OCI-LY7 (cell line): ENCODE measurements at regions not wholly inside any gene's neighbourhood (a gene's known extent, or its start where the extent isn't known, plus 50 kb on each side); places are given as distances from the start of the nearest gene placed in this dataset.

ENCODE experiments used
- BruUV-seq: library from RNA; stranded (reverse); fragments of 400-500 nt; replicated peaks from 2 replicates; lab custom pipeline; 2021; lab: Mats Ljungman, UMichigan
- CTCF ChIA-PET: fragments of 300-600 bp; sonication (Branson Sonifier 250); formaldehyde crosslinking; loops from one replicate; lab custom pipeline; 2022; ENCODE audit warnings: antibody characterized with exemption; ENCODE audit not compliant: unreplicated experiment; lab: Charles Lee
- POLR2A ChIA-PET: fragments of 300-600 bp; sonication (Branson Sonifier 250); formaldehyde crosslinking; loops from one replicate; lab custom pipeline; 2022; ENCODE audit warnings: antibody characterized with exemption; lab: Charles Lee
- DNase-seq: peaks from one replicate; pipeline ENCODE4 v3.0.0-alpha.2; 2015; ENCODE audit warnings: low spot score
- H2AFZ ChIP-seq: fragments of 200-600 bp; sonication (generic), shearing (Covaris generic); 2 replicates; pipeline ENCODE4 v1.6.1; 2014; ENCODE audit warnings: mild to moderate bottlenecking, antibody characterized with exemption, low read length, moderate library complexity
- H3K27ac ChIP-seq: fragments of 200-600 bp; sonication (generic); 2 replicates; pipeline ENCODE4 v1.5.1; 2014; ENCODE audit warnings: mixed run types, low read depth, mild to moderate bottlenecking, moderate library complexity, low read length, inconsistent platforms; ENCODE audit not compliant: poor library complexity, severe bottlenecking
- H3K36me3 ChIP-seq: fragments of 200-600 bp; sonication (generic); 2 replicates; pipeline ENCODE4 v1.6.1; 2014; ENCODE audit warnings: mild to moderate bottlenecking, antibody characterized with exemption, low read length, moderate library complexity, mixed read lengths; ENCODE audit not compliant: insufficient read depth
- H3K4me1 ChIP-seq: fragments of 200-600 bp; sonication (generic); 2 replicates; pipeline ENCODE4 v1.5.1; 2014; ENCODE audit warnings: mild to moderate bottlenecking, low read length; ENCODE audit not compliant: insufficient read depth, poor library complexity, severe bottlenecking
- H3K4me2 ChIP-seq: fragments of 200-600 bp; sonication (generic); 2 replicates; pipeline ENCODE4 v1.6.1; 2014; ENCODE audit warnings: mild to moderate bottlenecking, low read length
- H3K4me3 ChIP-seq: fragments of 200-600 bp; sonication (generic); 2 replicates; pipeline ENCODE4 v1.5.1; 2014; ENCODE audit warnings: mild to moderate bottlenecking, low read depth, low read length; ENCODE audit not compliant: poor library complexity, severe bottlenecking
- H3K79me2 ChIP-seq: fragments of 200-600 bp; sonication (generic); 2 replicates; pipeline ENCODE4 v1.6.1; 2016; ENCODE audit warnings: low read depth, mild to moderate bottlenecking, low read length, moderate library complexity, mixed read lengths; ENCODE audit not compliant: insufficient read depth
- H3K9me2 ChIP-seq: fragments of 200-600 bp; sonication (generic); 2 replicates; pipeline ENCODE4 v1.6.1; 2016; ENCODE audit warnings: mild to moderate bottlenecking, low read length, mixed read lengths; ENCODE audit not compliant: insufficient read depth
- H3K9me3 ChIP-seq: fragments of 200-600 bp; sonication (generic); 2 replicates; pipeline ENCODE4 v1.6.1; 2014; ENCODE audit warnings: mild to moderate bottlenecking, mixed run types, low read length, mixed read lengths
- H4K20me1 ChIP-seq: fragments of 200-600 bp; sonication (generic); 2 replicates; pipeline ENCODE4 v1.6.1; 2014; ENCODE audit warnings: mild to moderate bottlenecking, antibody characterized with exemption, low read length, moderate library complexity, mixed read lengths; ENCODE audit not compliant: insufficient read depth
- EZH2phosphoT487 ChIP-seq: fragments of 200-600 bp; sonication (generic); IDR thresholded peaks from 2 replicates; pipeline ENCODE4 v1.6.1; 2018; ENCODE audit warnings: low read depth, borderline replicate concordance, mild to moderate bottlenecking, mixed run types, antibody characterized with exemption, low read length, moderate library complexity, mixed read lengths
- intact Hi-C: fragments of 100-400 bp; cut with micrococcal nuclease; formaldehyde crosslinking; loops from one replicate; pipeline ENCODE4 v1.10.0; 2022; ENCODE audit not compliant: unreplicated experiment
- TF ChIP-seq, protein P1 (sequence below): fragments of 200-600 bp; sonication (generic); conservative IDR thresholded peaks from 2 replicates; pipeline ENCODE4 v1.5.1; 2014; ENCODE audit warnings: mild to moderate bottlenecking, antibody characterized with exemption, low read length, moderate library complexity, mixed read lengths

DNA sequence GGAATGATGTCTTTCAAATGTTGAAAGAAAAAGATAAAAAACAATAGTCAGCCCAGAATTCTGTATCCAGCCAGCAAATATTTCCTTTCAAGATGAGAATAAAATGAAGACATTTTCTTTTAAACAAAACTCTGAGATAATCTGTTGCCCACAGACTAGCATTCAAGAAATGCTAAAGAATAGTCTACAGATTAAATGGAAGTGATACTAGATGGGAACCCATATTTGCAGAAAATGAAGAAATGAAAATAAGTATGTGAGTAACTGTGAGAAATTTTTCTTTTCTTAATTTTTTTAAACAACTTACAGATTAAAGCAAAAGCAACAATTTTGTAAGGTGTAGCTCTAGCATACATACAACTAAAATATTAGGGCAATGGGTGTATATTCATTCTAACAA lies 469.8 kb downstream of the IGSF11 start:
- no peaks in the 10 kb centered on the region for H3K79me2 ChIP-seq
- no peak overlapping the region for H3K27ac ChIP-seq
- no peaks in the 10 kb centered on the region for H3K36me3 ChIP-seq
- DNase-seq: no peak
- H3K4me2 ChIP-seq: no peak overlapping the region
- no peaks in the 10 kb centered on the region for H3K9me3 ChIP-seq
- POLR2A ChIA-PET: interaction anchor here (0.6 kb wide), 1 partner anchor 23 kb away, joined by 3 read pairs; no protein-coding TSS in a partner anchor
- CTCF ChIA-PET: no interaction called here
- H3K4me1 ChIP-seq: no peaks in the 10 kb centered on the region
- H4K20me1 ChIP-seq: no peaks in the 10 kb centered on the region
- H2AFZ ChIP-seq: no peak overlapping the region
- BruUV-seq: no TSS peak
- intact Hi-C loops: no loop called here
- no peak for TF ChIP-seq EZH2phosphoT487
- TF ChIP-seq, protein P1, sequence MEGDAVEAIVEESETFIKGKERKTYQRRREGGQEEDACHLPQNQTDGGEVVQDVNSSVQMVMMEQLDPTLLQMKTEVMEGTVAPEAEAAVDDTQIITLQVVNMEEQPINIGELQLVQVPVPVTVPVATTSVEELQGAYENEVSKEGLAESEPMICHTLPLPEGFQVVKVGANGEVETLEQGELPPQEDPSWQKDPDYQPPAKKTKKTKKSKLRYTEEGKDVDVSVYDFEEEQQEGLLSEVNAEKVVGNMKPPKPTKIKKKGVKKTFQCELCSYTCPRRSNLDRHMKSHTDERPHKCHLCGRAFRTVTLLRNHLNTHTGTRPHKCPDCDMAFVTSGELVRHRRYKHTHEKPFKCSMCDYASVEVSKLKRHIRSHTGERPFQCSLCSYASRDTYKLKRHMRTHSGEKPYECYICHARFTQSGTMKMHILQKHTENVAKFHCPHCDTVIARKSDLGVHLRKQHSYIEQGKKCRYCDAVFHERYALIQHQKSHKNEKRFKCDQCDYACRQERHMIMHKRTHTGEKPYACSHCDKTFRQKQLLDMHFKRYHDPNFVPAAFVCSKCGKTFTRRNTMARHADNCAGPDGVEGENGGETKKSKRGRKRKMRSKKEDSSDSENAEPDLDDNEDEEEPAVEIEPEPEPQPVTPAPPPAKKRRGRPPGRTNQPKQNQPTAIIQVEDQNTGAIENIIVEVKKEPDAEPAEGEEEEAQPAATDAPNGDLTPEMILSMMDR: no peak
- no peaks in the 10 kb centered on the region for H3K9me2 ChIP-seq
- H3K4me3 ChIP-seq: no peak overlapping the region

DNA sequence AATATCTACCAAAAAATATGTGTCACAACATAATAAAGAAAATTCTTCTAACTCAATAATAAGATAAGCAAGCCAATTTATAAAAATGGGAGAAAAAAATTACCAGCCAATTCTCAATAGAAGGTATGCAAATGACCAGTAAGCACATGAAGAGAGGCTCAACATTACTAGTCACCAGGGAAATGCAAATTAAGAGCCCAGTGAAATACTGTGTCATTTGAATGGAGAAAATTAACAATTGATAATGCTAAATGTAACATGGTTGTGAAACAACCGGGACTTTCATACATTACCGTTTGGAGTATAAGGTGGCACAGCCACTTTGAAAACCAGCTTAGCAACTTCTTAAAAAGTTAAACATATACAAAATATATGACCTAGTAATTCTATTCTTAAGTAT lies 460.7 kb downstream of the IGSF11 start:
- no TSS peak for BruUV-seq
- no peak for TF ChIP-seq EZH2phosphoT487
- TF ChIP-seq, protein P1: no peak

DNA sequence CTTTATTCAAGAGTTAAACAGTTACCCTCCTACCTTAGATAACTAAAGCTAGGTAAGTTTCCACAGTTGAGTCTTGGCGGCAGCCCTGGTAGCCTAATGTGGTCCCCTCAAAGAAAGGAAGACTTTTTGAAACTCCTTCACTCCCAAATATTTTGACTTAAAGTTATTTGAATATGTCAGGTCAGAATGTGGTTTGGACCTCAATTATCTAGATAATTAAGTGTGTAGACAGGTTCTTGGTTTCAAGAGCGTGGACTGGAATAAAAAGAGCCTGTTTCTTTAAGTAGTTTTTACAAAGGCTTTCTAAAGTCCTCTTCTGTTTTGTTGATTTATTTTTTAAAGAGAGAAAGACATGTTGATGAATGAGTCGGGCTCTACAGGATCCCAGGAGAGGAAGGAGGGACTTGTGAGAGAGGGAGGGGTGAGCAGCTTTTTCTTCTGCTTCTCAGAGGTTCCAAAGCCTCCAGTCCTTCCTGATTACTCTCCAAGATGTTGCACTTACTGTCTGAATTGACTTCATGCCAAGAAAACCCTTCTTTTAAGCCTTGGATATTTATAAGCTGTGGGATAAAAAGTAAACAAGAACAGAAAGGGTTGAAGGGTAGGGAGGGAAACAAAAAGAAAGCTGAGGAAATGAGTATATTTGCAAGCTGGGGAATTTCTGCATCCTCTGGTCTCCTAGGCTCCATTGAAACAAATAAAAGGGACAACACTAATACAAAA lies 457.4 kb downstream of the IGSF11 start:
- Histone ChIP-seq H3K9me3 (no peaks in the 10 kb centered on the region), H3K4me3 (no peak overlapping the region), H3K79me2 (no peaks in the 10 kb centered on the region), H3K9me2 (no peaks in the 10 kb centered on the region), H3K4me2 (no peak overlapping the region), H3K36me3 (no peaks in the 10 kb centered on the region), H3K27ac (no peak overlapping the region), H3K4me1 (no peaks in the 10 kb centered on the region), H2AFZ (no peak overlapping the region), H4K20me1 (no peaks in the 10 kb centered on the region)
- ChIA-PET CTCF (no interaction called here), POLR2A (interaction anchor here (0.6 kb wide), 1 partner anchor 514 kb away, joined by 3 read pairs; no protein-coding TSS in a partner anchor)
- TF ChIP-seq, protein P1: no peak
- no peak for TF ChIP-seq EZH2phosphoT487
- no peak for DNase-seq
- intact Hi-C loops: no loop called here
- no TSS peak for BruUV-seq

More for the DNA sequence above, 460.7 kb downstream of the IGSF11 start:
- intact Hi-C loops: no loop called here
- Histone ChIP-seq H3K4me3 (no peak overlapping the region), H3K36me3 (no peaks in the 10 kb centered on the region), H3K4me2 (no peak overlapping the region), H3K79me2 (no peaks in the 10 kb centered on the region), H3K4me1 (no peaks in the 10 kb centered on the region), H3K9me3 (no peaks in the 10 kb centered on the region), H3K9me2 (no peaks in the 10 kb centered on the region), H4K20me1 (no peaks in the 10 kb centered on the region), H3K27ac (no peak overlapping the region), H2AFZ (no peak overlapping the region)
- CTCF ChIA-PET: no interaction called here
- POLR2A ChIA-PET: no interaction called here
- DNase-seq: no peak
